ENCODE measurements at regions not wholly inside any gene's neighbourhood (a gene's known extent, or its start where the extent isn't known, plus 50 kb on each side); places are given as distances from the start of the nearest gene placed in this dataset.
"Not testable (repeated sequence)": the region's sequence is repeated elsewhere in the genome, so short reads cannot be mapped to it uniquely, and the experiment has no call there.

DNA sequence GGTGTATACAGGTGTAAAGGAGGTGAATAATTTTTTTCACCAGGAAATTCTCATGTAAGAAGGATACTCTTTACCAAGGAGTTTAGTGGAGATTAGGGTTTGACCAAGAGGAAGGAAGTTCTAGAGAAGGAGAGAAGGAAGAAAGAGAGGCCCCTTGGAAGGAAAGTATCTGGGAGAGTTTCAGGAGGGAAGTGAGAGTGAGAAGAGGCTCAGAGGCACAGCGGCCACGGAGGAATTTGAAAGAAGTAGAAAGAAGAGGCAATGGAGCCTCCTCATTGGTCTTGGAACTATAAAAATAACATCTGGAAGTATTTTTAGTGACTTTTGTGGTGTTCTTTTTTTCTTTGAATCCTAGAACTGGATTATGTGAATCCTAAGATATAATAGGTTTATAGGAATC lies 50.8 kb upstream of the MCUR1 start:
- Histone ChIP-seq H2AFZ (replicated peaks) (no peak overlapping the region), H3K4me2 (no peak overlapping the region), H3K9ac (no peak overlapping the region), H3K27ac (no peak overlapping the region), H3K4me3 (no peak overlapping the region), H3K36me3 (no peaks in the 10 kb centered on the region), H3K9me3 (ENCODE audit: low read depth) (no peaks in the 10 kb centered on the region), H3K79me2 (ENCODE audit: low read depth) (no peaks in the 10 kb centered on the region), H3K27me3 (no peaks in the 10 kb centered on the region), H3K4me1 (no peaks in the 10 kb centered on the region), H4K20me1 (ENCODE audit: low read depth) (no peaks in the 10 kb centered on the region), H3F3A (ENCODE audit: low read depth) (no peaks in the 10 kb centered on the region)
- Mint-ChIP-seq H3K36me3 (no peaks in the 10 kb centered on the region), H3K4me1 (peaks cover 8% of the 10 kb centered on the region), H3K4me3 (no peak overlapping the region), H3K9me3 (no peaks in the 10 kb centered on the region), H3K27me3 (ENCODE audit: insufficient read depth, low read depth) (no peaks in the 10 kb centered on the region), H3K27ac (no peak overlapping the region)
- TF ChIP-seq EZH2 (IDR thresholded peaks at IDR 0.05) = no peak
- no peak for TF ChIP-seq EZH2phosphoT487 (IDR thresholded peaks at IDR 0.05)
- TF ChIP-seq, protein P1, sequence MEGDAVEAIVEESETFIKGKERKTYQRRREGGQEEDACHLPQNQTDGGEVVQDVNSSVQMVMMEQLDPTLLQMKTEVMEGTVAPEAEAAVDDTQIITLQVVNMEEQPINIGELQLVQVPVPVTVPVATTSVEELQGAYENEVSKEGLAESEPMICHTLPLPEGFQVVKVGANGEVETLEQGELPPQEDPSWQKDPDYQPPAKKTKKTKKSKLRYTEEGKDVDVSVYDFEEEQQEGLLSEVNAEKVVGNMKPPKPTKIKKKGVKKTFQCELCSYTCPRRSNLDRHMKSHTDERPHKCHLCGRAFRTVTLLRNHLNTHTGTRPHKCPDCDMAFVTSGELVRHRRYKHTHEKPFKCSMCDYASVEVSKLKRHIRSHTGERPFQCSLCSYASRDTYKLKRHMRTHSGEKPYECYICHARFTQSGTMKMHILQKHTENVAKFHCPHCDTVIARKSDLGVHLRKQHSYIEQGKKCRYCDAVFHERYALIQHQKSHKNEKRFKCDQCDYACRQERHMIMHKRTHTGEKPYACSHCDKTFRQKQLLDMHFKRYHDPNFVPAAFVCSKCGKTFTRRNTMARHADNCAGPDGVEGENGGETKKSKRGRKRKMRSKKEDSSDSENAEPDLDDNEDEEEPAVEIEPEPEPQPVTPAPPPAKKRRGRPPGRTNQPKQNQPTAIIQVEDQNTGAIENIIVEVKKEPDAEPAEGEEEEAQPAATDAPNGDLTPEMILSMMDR (IDR thresholded peaks at IDR 0.05) = no peak
- no peak for DNase-seq (ENCODE audit: low spot score)

DNA sequence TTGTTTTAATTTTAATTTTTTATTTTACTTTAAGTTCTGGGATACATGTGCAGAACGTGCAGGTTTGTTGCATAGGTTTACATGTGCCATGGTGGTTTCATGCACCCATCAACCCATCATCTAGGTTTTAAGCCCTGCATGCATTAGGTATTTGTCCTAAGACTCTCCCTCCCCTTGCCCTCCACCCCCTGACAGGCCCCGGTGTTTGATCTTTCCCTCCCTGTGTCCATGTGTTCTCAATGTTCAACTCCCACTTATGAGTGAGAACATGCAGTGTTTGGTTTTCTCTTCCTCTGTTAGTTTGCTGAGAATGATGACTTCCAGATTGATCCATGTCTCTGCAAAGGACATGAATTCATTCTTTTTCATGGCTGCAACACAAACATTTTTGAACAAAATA lies 50.3 kb upstream of the MCUR1 start:
- H3K27me3 ChIP-seq; H3K4me1 ChIP-seq; H3K9me3 Mint-ChIP-seq; H3K27ac Mint-ChIP-seq; H3K27ac ChIP-seq; H4K20me1 ChIP-seq (ENCODE audit: low read depth); H3K4me1 Mint-ChIP-seq; H3K4me3 ChIP-seq; H3K4me2 ChIP-seq; H3K4me3 Mint-ChIP-seq; H2AFZ ChIP-seq (replicated peaks); H3K9me3 ChIP-seq (ENCODE audit: low read depth); H3K36me3 Mint-ChIP-seq; H3K27me3 Mint-ChIP-seq (ENCODE audit: insufficient read depth, low read depth); H3K79me2 ChIP-seq (ENCODE audit: low read depth); DNase-seq (ENCODE audit: low spot score); H3K36me3 ChIP-seq; H3F3A ChIP-seq (ENCODE audit: low read depth); H3K9ac ChIP-seq: not testable (repeated sequence)
